KMS-11 (cell line): ENCODE measurements at regions not wholly inside any gene's neighbourhood (a gene's known extent, or its start where the extent isn't known, plus 50 kb on each side); places are given as distances from the start of the nearest gene placed in this dataset.

Experiments used
- H2AFZ ChIP-seq: fragments of 200-600 bp; sonication (generic); 2 replicates; pipeline ENCODE4 v1.6.1; 2016; ENCODE audit warnings: antibody characterized with exemption, mixed run types, low read depth
- H3K27ac ChIP-seq: fragments of 200-600 bp; sonication (generic); 2 replicates; pipeline ENCODE4 v1.6.1; 2016; ENCODE audit warnings: mild to moderate bottlenecking, mixed run types
- H3K27me3 ChIP-seq: fragments of 200-600 bp; sonication (generic); 2 replicates; pipeline ENCODE4 v1.6.1; 2017; ENCODE audit warnings: mild to moderate bottlenecking, low read depth, mixed run types, moderate library complexity; ENCODE audit not compliant: insufficient read depth
- H3K36me3 ChIP-seq: fragments of 200-600 bp; sonication (generic); 2 replicates; pipeline ENCODE4 v1.6.1; 2017; ENCODE audit warnings: mild to moderate bottlenecking, mixed run types; ENCODE audit not compliant: insufficient read depth
- H3K4me1 ChIP-seq: fragments of 200-600 bp; sonication (generic); 2 replicates; pipeline ENCODE4 v1.6.1; 2016; ENCODE audit warnings: mild to moderate bottlenecking, low read depth, mixed run types; ENCODE audit not compliant: poor library complexity, severe bottlenecking
- H3K4me2 ChIP-seq: fragments of 200-600 bp; sonication (generic); 2 replicates; pipeline ENCODE4 v1.7.0; 2016; ENCODE audit warnings: mild to moderate bottlenecking, mixed run types
- H3K4me3 ChIP-seq: fragments of 200-600 bp; sonication (generic); IDR thresholded peaks from 2 replicates; pipeline ENCODE4 v1.6.1; 2017; ENCODE audit warnings: low read depth, low read length, mixed read lengths; ENCODE audit not compliant: insufficient read depth
- H3K79me2 ChIP-seq: fragments of 200-600 bp; sonication (generic); 2 replicates; pipeline ENCODE4 v1.6.1; 2016; ENCODE audit warnings: low read depth, mixed run types; ENCODE audit not compliant: insufficient read depth
- H3K9ac ChIP-seq: fragments of 200-600 bp; sonication (generic); 2 replicates; pipeline ENCODE4 v1.6.1; 2016; ENCODE audit warnings: mild to moderate bottlenecking, mixed run types
- H4K20me1 ChIP-seq: fragments of 200-600 bp; sonication (generic); 2 replicates; pipeline ENCODE4 v1.6.1; 2016; ENCODE audit warnings: mild to moderate bottlenecking, mixed run types; ENCODE audit not compliant: insufficient read depth
- TF ChIP-seq, protein P1 (sequence below): fragments of 200-600 bp; sonication (generic); conservative IDR thresholded peaks from 2 replicates; pipeline ENCODE4 v1.6.1; 2017; ENCODE audit warnings: low read depth, mild to moderate bottlenecking, antibody characterized with exemption, low read length, moderate library complexity, mixed read lengths

DNA sequence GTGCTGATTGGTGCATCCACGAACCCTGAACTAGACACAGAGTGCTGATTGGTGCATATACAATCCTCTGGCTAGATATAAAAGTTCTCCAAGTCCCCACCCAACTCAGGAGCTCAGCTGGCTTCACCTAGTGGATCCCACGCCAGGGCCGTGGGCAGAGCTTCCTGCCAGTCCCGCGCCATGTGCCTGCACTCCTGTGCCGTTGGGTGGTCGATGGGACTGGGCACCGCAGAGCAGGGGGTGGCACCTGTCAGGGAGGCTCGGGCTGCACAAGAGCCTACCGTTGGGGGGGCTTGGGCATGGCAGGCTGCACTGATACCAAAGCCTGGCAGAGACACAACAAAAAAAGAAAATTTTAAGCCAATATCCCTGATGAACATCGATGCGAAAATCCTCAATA, 185.4 kb upstream of the ASCC3 start:
- H2AFZ ChIP-seq, result no peak overlapping the region
- no peaks in the 10 kb centered on the region for H3K36me3 ChIP-seq
- H3K4me2 ChIP-seq, result no peak overlapping the region
- TF ChIP-seq, protein P1, sequence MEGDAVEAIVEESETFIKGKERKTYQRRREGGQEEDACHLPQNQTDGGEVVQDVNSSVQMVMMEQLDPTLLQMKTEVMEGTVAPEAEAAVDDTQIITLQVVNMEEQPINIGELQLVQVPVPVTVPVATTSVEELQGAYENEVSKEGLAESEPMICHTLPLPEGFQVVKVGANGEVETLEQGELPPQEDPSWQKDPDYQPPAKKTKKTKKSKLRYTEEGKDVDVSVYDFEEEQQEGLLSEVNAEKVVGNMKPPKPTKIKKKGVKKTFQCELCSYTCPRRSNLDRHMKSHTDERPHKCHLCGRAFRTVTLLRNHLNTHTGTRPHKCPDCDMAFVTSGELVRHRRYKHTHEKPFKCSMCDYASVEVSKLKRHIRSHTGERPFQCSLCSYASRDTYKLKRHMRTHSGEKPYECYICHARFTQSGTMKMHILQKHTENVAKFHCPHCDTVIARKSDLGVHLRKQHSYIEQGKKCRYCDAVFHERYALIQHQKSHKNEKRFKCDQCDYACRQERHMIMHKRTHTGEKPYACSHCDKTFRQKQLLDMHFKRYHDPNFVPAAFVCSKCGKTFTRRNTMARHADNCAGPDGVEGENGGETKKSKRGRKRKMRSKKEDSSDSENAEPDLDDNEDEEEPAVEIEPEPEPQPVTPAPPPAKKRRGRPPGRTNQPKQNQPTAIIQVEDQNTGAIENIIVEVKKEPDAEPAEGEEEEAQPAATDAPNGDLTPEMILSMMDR, result no peak
- H3K9ac ChIP-seq, result no peak overlapping the region
- H3K27me3 ChIP-seq, result no peaks in the 10 kb centered on the region
- H3K4me3 ChIP-seq, result no peak overlapping the region
- no peaks in the 10 kb centered on the region for H4K20me1 ChIP-seq
- H3K4me1 ChIP-seq, result no peaks in the 10 kb centered on the region
- no peaks in the 10 kb centered on the region for H3K79me2 ChIP-seq
- H3K27ac ChIP-seq, result no peak overlapping the region

DNA sequence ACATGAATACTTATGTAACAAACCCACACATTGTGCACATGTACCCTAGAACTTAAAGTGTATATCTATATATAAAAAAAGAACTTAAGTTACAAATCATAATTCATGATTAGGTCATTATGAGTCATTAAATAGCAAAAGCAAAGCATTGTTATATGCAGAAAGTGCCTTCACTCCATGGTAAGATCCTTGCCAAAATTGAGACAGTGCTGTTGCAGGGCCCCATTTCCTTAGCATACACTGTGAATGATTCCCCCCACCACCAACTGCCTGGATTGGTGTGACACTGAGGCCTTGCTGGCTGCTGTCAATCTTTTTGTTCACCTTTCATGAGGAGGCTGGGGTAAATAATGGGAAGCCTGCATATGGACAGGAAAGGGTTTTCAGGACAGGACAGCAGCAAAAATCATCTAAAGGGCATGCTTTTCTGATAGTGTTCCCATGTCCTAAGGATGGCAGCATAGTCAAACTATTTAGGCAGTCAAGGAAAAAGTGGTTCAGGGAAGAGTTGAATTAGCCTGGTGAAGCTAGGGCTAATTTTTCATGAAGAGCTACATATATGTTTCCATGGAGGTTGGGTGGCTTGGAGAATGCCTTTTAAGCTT, 188.2 kb upstream of the ASCC3 start:
- TF ChIP-seq, protein P1, result no peak
- Histone ChIP-seq H4K20me1 (no peaks in the 10 kb centered on the region), H2AFZ (no peak overlapping the region), H3K36me3 (no peaks in the 10 kb centered on the region), H3K9ac (no peak overlapping the region), H3K27me3 (no peaks in the 10 kb centered on the region), H3K4me1 (no peaks in the 10 kb centered on the region), H3K27ac (no peak overlapping the region), H3K4me3 (no peak overlapping the region), H3K79me2 (no peaks in the 10 kb centered on the region), H3K4me2 (no peak overlapping the region)

DNA sequence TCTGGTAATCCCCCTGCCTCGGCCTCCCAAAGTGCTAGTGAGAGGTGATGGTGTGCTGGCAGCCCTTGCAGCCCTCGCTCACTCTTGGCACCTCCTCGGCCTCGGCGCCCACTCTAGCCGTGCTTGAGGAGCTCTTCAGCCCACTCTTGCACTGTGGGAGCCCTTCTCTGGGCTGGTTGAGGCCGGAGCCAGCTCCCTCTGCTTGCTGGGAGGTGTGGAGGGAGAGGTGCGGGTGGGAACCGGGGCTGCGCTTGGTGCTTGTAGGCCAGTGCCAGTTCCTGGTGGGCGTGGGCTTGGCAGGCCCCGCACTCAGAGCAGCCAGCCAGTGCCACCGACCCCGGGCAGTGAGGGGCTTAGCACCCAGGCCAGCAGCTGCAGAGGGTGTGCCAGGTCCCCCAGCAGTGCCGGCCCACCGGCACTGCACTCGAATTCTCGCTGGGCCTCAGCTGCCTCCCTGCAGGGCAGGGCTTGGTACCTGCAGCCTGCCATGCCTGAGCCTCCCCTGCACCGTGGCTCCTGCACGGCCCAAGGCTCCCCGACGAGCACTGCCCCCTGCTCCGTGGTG, 189.0 kb upstream of the ASCC3 start:
- Histone ChIP-seq H3K27me3 (no peaks in the 10 kb centered on the region), H3K79me2 (no peaks in the 10 kb centered on the region), H4K20me1 (no peaks in the 10 kb centered on the region), H2AFZ (no peak overlapping the region), H3K36me3 (no peaks in the 10 kb centered on the region), H3K27ac (no peak overlapping the region), H3K9ac (no peak overlapping the region), H3K4me3 (no peak overlapping the region), H3K4me1 (no peaks in the 10 kb centered on the region), H3K4me2 (no peak overlapping the region)
- TF ChIP-seq, protein P1, result no peak

DNA sequence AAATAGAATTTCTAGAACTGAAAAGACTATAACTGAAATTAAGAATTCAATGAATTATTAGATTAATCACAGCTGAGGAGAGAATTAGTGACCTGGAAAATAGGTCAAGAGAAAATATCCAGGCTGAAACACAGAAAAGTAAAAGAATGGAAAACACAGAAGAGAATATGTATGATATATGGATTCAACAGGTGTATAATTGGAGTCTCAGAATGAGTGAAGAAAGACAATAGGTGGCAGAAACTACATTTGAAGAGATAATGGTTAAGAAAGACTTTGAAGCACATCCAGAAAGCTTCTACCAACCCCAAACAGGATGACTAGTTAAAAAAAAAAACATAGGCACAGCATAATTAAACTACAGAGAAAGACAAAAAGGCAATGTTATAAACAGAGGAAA, 196.2 kb upstream of the ASCC3 start:
- Histone ChIP-seq H3K27me3 (no peaks in the 10 kb centered on the region), H3K79me2 (no peaks in the 10 kb centered on the region), H3K9ac (no peak overlapping the region), H3K4me1 (no peaks in the 10 kb centered on the region), H3K4me3 (no peak overlapping the region), H3K36me3 (no peaks in the 10 kb centered on the region), H3K27ac (no peak overlapping the region), H3K4me2 (no peak overlapping the region), H4K20me1 (no peaks in the 10 kb centered on the region), H2AFZ (no peak overlapping the region)
- TF ChIP-seq, protein P1, result no peak
